Stomach (tissue), 4 donors: ENCODE measurements at regions not wholly inside any gene's neighbourhood (a gene's known extent, or its start where the extent isn't known, plus 50 kb on each side); places are given as distances from the start of the nearest gene placed in this dataset.

Source experiments
- EP300 ChIP-seq: sonication (generic); formaldehyde crosslinking; IDR thresholded peaks from one replicate; pipeline ENCODE4 v1.6.1; 2017; ENCODE audit warnings: antibody characterized with exemption
- TF ChIP-seq, protein P1 (sequence below), 7 experiments: fragments of 450-650 bp in 4 of 7; fragments of 200-600 bp in 3 of 7; sonication (generic) in 3 of 7; IDR thresholded peaks; one replicate each; pipeline ENCODE4 v1.5.1; 2016 to 2019; ENCODE audit warnings: antibody characterized with exemption in 7 of 7, control low read depth in 2 of 7, mild to moderate bottlenecking in 1 of 7

DNA sequence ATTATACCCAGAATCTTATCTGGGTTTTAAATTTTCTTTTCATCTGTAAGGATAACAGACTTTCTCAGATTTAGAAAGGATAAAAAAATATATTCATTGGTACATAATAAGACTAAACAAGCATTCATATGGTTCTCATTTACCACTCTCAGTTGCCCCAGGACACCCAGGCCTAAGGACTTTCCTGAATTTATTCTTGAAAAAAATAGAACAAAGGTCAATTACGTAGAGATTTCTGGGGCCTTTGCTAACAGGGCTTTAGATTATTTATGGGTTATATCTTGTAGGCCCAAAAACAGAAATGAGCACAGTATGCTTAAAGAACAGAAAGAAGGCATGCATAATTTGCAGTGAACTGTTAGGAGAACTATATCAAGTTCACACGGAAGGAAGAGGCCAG is 269.0 kb upstream of the COL3A1 start:
- TF ChIP-seq, protein P1, sequence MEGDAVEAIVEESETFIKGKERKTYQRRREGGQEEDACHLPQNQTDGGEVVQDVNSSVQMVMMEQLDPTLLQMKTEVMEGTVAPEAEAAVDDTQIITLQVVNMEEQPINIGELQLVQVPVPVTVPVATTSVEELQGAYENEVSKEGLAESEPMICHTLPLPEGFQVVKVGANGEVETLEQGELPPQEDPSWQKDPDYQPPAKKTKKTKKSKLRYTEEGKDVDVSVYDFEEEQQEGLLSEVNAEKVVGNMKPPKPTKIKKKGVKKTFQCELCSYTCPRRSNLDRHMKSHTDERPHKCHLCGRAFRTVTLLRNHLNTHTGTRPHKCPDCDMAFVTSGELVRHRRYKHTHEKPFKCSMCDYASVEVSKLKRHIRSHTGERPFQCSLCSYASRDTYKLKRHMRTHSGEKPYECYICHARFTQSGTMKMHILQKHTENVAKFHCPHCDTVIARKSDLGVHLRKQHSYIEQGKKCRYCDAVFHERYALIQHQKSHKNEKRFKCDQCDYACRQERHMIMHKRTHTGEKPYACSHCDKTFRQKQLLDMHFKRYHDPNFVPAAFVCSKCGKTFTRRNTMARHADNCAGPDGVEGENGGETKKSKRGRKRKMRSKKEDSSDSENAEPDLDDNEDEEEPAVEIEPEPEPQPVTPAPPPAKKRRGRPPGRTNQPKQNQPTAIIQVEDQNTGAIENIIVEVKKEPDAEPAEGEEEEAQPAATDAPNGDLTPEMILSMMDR (IDR thresholded peaks at IDR 0.05), result no peak
- no peak for TF ChIP-seq EP300
